MM.1S (cell line): ENCODE measurements at regions not wholly inside any gene's neighbourhood (a gene's known extent, or its start where the extent isn't known, plus 50 kb on each side); places are given as distances from the start of the nearest gene placed in this dataset.
"Not testable (repeated sequence)": the region's sequence is repeated elsewhere in the genome, so short reads cannot be mapped to it uniquely, and the experiment has no call there.

Experiments used
- DNase-seq: peaks from one replicate; pipeline ENCODE4 v3.0.0-alpha.2; 2015
- H2AFZ ChIP-seq: fragments of 300-600 bp; sonication (generic); 2 replicates; pipeline ENCODE4 v1.6.0; 2016; ENCODE audit warnings: antibody characterized with exemption, low read length
- H3F3A ChIP-seq: fragments of 300-600 bp; sonication (generic); 2 replicates; pipeline ENCODE4 v1.6.1; 2016; ENCODE audit warnings: mild to moderate bottlenecking, antibody characterized with exemption, low read length, moderate library complexity, mixed read lengths; ENCODE audit not compliant: insufficient read depth
- H3K27ac ChIP-seq: fragments of 300-600 bp; sonication (generic); 2 replicates; pipeline ENCODE4 v1.5.1; 2016; ENCODE audit warnings: mild to moderate bottlenecking, low read length
- H3K27me3 ChIP-seq: fragments of 300-600 bp; sonication (generic); replicated peaks from 2 replicates; pipeline ENCODE4 v1.6.0; 2016; ENCODE audit warnings: low read length; ENCODE audit not compliant: insufficient read depth
- H3K36me3 ChIP-seq: fragments of 300-600 bp; sonication (generic); replicated peaks from 2 replicates; pipeline ENCODE4 v1.6.1; 2016; ENCODE audit warnings: mild to moderate bottlenecking, low read length, mixed read lengths; ENCODE audit not compliant: insufficient read depth
- H3K4me1 ChIP-seq: fragments of 300-600 bp; sonication (generic); 2 replicates; pipeline ENCODE4 v1.6.1; 2016; ENCODE audit warnings: low read length, mixed read lengths
- H3K4me2 ChIP-seq: fragments of 300-600 bp; sonication (generic); 2 replicates; pipeline ENCODE4 v1.6.0; 2016; ENCODE audit warnings: low read depth, low read length
- H3K4me3 ChIP-seq: fragments of 300-600 bp; sonication (generic); 2 replicates; pipeline ENCODE4 v1.5.1; 2016; ENCODE audit warnings: low read length, mixed read lengths
- H3K79me2 ChIP-seq: fragments of 300-600 bp; sonication (generic); 2 replicates; pipeline ENCODE4 v1.6.1; 2016; ENCODE audit warnings: mixed run types, low read length, mixed read lengths
- H3K9ac ChIP-seq: fragments of 300-600 bp; sonication (generic); 2 replicates; pipeline ENCODE4 v1.6.1; 2016; ENCODE audit warnings: low read length, mixed read lengths
- H3K9me2 ChIP-seq: fragments of 300-600 bp; sonication (generic); replicated peaks from 2 replicates; pipeline ENCODE4 v1.6.1; 2016; ENCODE audit warnings: mild to moderate bottlenecking, low read length, mixed read lengths; ENCODE audit not compliant: insufficient read depth
- H3K9me3 ChIP-seq: fragments of 300-600 bp; sonication (generic); replicated peaks from 2 replicates; pipeline ENCODE4 v1.6.1; 2016; ENCODE audit warnings: mild to moderate bottlenecking, low read length, mixed read lengths; ENCODE audit not compliant: insufficient read depth
- H4K20me1 ChIP-seq: fragments of 300-600 bp; sonication (generic); 2 replicates; pipeline ENCODE4 v1.6.1; 2016; ENCODE audit warnings: mild to moderate bottlenecking, low read length, moderate library complexity, mixed read lengths; ENCODE audit not compliant: insufficient read depth
- CTCF ChIP-seq: fragments of 300-600 bp; sonication (generic); IDR thresholded peaks from 2 replicates; pipeline ENCODE4 v1.5.1; 2016; ENCODE audit warnings: antibody characterized with exemption, low read length, mixed read lengths
- EZH2 ChIP-seq: fragments of 300-600 bp; sonication (generic); optimal IDR thresholded peaks from 2 replicates; pipeline ENCODE3; 2017; ENCODE audit warnings: low read depth, mild to moderate bottlenecking, antibody characterized with exemption, low read length, mixed read lengths
- EZH2phosphoT487 ChIP-seq: fragments of 300-600 bp; sonication (generic); IDR thresholded peaks from 2 replicates; pipeline ENCODE4 v1.6.1; 2018; ENCODE audit warnings: antibody characterized with exemption, low read length

DNA sequence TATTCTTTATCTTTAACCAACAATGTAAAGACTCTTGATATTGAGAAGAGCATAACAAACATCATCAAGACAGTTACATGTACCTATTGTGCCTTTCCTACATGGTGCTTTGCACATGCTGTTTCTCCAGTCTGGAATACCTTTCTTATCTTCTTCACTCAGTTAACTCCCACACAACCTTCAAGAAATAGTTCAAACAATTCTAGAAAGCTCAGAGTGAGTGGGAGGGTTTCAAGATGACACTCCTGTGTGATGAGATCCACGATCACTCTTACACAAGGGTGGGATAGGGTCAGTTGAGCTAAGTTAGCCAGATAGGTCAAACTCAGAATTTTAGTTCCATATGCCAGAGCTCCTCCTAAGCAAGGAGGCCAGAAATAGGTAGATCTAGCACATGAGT lies 915.5 kb downstream of the NR2F1-AS1 start:
- Histone ChIP-seq H3K9ac (no peak overlapping the region), H3K36me3 (no peaks in the 10 kb centered on the region), H3K9me3 (no peaks in the 10 kb centered on the region), H2AFZ (no peak overlapping the region), H3K4me3 (no peak overlapping the region), H3F3A (no peaks in the 10 kb centered on the region), H3K9me2 (no peaks in the 10 kb centered on the region), H3K27me3 (no peaks in the 10 kb centered on the region), H3K4me2 (no peak overlapping the region), H3K4me1 (no peaks in the 10 kb centered on the region), H3K27ac (no peak overlapping the region), H4K20me1 (no peaks in the 10 kb centered on the region), H3K79me2 (no peaks in the 10 kb centered on the region)
- no peak for TF ChIP-seq EZH2phosphoT487
- DNase-seq: no peak

- H3K9me3 ChIP-seq: no peaks in the 10 kb centered on the region
- H2AFZ ChIP-seq: no peak overlapping the region
- DNase-seq: no peak
- no peaks in the 10 kb centered on the region for H3K4me1 ChIP-seq
- H3F3A ChIP-seq: no peaks in the 10 kb centered on the region
- H3K27me3 ChIP-seq: no peaks in the 10 kb centered on the region
- TF ChIP-seq EZH2 (no peak), CTCF (no peak), EZH2phosphoT487 (no peak)
- H3K4me3 ChIP-seq: no peak overlapping the region
- no peaks in the 10 kb centered on the region for H3K9me2 ChIP-seq
- H3K36me3 ChIP-seq: no peaks in the 10 kb centered on the region
- H4K20me1 ChIP-seq: no peaks in the 10 kb centered on the region
- no peak overlapping the region for H3K27ac ChIP-seq
- H3K9ac ChIP-seq: no peak overlapping the region
- H3K79me2 ChIP-seq: no peaks in the 10 kb centered on the region
- H3K4me2 ChIP-seq: no peak overlapping the region
These were observed 918.3 kb downstream of the NR2F1-AS1 start for GRCh38 chr5:92662741-92663140.

GRCh38 chr5:92659246-92659645 lies 921.8 kb downstream of the NR2F1-AS1 start:
- Histone ChIP-seq H3K36me3 (no peaks in the 10 kb centered on the region), H3K9ac (no peak overlapping the region), H3K4me3 (no peak overlapping the region), H3K27ac (no peak overlapping the region), H3K27me3 (no peaks in the 10 kb centered on the region), H4K20me1 (no peaks in the 10 kb centered on the region), H3K4me2 (no peak overlapping the region), H2AFZ (no peak overlapping the region), H3F3A (no peaks in the 10 kb centered on the region), H3K79me2 (no peaks in the 10 kb centered on the region), H3K9me3 (no peaks in the 10 kb centered on the region), H3K4me1 (no peaks in the 10 kb centered on the region), H3K9me2 (no peaks in the 10 kb centered on the region)
- no peak for DNase-seq
- TF ChIP-seq EZH2phosphoT487 (no peak), CTCF (no peak), EZH2 (no peak)

- not testable (repeated sequence) for H3K9ac ChIP-seq, H3K79me2 ChIP-seq, H3K36me3 ChIP-seq, H3K9me3 ChIP-seq, H3K27ac ChIP-seq, DNase-seq, H2AFZ ChIP-seq, H3K4me1 ChIP-seq, H3K4me2 ChIP-seq, H3K27me3 ChIP-seq, H4K20me1 ChIP-seq, H3K4me3 ChIP-seq, H3K9me2 ChIP-seq, H3F3A ChIP-seq
These were observed 926.4 kb downstream of the NR2F1-AS1 start for GRCh38 chr5:92654601-92655000.
